NCI-H2171 (cell line): ENCODE measurements at regions not wholly inside any gene's neighbourhood (a gene's known extent, or its start where the extent isn't known, plus 50 kb on each side); places are given as distances from the start of the nearest gene placed in this dataset.

Experiments used
- DNase-seq: peaks from one replicate; lab custom pipeline; 2025; lab: John Stamatoyannopoulos, UW

DNA sequence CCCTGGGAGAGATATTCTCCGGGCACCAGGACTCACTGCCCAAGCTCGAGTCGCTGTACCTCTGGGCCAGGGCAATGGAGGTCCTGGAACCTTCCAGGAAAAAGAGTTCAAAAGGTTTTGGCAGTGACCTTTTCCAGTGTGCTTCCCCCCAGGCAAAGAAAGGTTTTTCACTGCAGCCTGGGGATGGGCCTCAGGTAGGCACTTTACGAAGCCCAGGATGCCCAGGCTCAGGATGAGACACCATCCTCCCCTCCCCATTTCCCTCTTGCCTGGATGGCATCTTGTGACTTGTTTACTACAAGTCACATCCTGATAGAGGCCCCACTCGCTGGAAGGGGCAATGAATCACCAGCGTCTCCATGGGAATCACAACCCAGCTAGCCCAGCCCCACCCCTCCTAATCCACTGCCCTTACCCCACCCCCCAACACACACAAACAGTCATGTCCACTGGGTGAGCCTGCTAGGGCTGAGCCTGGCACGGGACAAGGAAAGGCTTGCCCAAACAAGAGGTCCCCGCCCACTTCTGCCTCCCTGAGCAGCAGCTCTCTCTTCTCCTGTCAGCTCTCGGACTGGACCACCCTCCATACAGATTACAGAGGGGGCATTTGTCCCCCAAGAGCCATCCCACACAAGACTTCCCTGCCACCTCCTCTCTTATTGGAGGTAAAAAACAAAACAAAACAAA lies 93.8 kb upstream of the SMNDC1 start:
- no peak for DNase-seq

DNA sequence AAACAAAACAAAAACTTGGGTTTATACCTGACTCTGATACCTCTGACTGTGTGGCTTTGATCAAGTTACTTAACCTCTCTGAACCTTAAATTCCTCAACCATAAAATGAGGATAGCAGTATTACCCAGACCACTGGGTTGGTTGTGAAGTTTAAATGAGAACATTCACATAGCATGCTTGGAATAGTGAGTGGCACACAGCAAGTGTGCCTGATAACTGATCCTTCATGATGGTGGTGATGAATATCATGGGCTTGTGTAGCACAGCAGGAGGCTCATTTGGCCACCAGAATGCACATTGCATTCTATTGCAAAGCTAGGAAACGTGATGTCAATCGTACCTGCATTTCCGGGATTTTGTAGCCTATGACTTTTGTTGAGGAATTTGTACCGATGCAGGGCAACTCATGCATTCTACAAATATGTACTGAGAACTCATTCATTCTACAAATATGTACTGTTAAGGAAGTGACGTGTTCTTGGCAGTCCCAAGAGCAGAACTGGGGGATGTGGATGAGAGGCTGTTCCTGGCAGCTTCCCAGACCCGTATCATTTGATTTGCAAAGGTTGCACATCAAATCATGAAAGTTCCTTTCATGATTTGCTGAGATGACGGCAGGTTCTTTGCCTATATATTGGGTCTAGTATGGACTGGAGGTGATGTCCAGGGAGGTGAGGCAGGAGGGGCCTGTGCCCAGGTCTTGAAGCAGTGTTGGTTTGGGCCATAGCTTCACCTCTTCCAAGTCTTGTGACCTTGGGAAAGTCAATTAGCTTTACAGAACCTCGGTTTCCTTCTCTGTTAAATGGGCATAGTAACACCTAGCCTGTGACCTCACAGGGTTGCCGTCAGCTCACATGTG lies 94.6 kb upstream of the SMNDC1 start:
- no peak for DNase-seq

- DNase-seq = no peak
Observed at GRCh38 chr10:110399965-110400933, 95.5 kb upstream of the SMNDC1 start.

GRCh38 chr10:110401401-110402076 lies 96.2 kb upstream of the DUSP5 start:
- DNase-seq = no peak

- DNase-seq = no peak
Observed at GRCh38 chr10:110402077-110402416, 95.7 kb upstream of the DUSP5 start.

DNA sequence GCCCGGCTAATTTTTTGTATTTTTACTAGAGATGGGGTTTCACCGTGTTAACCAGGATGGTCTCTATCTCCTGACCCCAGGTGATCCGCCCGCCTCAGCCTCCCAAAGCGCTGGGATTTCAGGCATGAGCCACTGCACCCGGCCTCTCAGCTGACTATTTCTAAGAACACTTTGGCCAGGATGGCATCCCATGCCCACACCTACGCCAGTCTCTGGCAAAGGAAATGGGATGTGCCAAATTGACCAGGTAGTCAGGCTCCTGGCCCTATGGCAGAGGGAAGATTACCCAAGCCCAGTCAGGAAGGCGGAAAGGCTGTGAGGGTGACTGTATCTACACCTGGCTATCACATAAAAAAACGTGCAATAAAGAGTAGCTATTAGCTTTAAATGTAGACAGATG lies 94.1 kb upstream of the DUSP5 start:
- DNase-seq = no peak

GRCh38 chr10:110404413-110404812 lies 93.3 kb upstream of the DUSP5 start:
- DNase-seq = no peak

- no peak for DNase-seq
Observed at GRCh38 chr10:110404825-110405224, 92.9 kb upstream of the DUSP5 start.

DNA sequence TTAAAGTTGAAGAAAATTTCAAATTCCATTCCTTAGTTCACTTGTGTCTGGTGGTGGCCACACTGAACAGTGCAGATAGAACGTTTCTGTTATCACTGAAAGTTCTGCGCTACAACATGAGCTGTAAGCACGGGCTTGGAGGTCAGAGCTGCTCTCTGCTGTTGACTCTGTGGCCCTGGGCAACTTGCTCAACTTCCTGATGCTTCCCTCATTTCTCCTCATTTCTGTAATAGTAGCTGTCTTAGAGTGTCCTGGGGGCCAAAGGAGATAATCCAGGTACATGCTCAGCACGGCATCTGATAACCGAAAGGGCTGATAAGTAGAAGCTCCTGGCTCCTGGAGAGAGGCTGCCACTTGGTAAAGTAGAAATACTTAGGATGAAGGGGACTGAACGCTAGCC lies 92.3 kb upstream of the DUSP5 start:
- DNase-seq = no peak

DNA sequence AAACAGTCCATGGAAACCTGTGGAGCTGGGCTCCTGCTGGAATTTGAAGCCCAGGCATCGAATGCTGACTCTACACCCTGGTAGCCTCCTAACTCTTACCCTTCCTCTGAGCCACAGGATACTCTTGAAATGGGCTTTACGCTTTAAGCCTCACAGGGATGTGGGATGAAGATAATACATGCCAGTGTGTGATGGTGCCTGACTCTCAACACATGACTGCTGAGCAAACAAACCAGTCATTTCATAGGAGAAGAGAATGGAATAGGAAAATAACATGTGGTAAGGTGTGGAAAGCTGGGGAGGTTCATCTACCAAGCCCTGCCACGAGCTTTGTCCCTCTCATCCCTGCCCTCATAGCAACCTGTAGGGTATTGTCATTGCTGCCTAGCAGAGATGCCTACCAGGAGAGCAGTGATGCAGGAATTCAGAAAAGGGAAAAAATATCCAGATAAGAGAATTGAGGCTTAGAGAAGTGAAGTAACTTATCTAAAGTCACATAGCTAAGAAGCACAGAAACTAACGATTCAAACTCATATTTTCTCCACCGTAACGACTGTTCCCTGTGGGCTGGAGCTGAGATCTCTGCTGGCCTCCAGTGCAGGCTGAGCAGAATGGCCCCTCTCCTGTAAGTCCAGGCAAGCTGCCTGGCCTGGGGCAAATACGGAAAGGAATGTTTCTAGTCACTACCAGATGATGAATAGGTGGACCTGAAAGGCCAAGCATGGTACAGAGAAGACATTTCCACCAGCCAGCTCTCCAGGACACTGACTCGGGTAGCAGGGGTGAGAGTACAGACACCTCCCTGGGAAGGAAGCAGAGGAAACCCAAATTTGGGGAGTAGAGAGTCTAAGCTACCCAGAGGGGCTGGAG lies 90.2 kb upstream of the DUSP5 start:
- DNase-seq = no peak

- no peak for DNase-seq
Observed at GRCh38 chr10:110408203-110408871, 89.4 kb upstream of the DUSP5 start.

DNA sequence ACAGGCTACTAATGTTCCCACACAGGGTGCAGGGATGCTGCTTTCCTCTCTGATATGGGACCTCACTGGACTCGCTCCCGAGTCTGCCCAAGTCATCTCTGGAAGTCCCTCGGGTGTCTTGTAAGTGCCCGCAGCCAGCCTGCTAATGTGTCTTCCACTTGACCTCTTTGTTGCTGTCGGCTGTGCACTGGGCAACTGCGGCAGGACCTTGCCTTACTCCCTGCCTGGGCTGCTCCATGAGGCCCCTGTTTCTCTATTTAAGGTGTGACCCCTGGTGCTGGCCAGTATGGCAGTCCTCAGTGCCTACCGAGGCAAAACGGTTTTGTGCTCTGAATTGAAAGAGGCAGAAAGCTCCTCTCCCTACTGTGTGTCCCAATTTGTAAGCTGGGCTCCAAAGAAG lies 88.8 kb upstream of the DUSP5 start:
- no peak for DNase-seq

GRCh38 chr10:110409488-110409887 lies 88.2 kb upstream of the DUSP5 start:
- DNase-seq = no peak

DNA sequence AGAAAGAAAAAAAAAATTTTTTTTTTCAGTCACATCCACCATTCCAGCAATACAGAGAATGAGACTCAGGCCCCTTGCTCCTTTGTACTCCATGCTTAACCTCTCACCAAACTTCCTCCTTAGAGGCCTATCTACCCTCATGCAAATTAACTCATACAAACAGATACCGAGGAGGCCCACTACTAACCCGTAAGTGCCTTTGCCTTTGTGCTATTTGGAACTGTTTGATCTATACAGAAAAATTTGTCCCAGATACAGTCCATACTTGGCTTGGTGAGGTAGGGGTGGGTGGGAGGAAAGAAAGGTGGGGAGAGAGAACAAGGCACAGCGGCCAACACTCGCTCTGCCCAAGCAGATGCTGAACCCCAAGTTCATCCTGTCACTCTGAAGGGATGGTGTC lies 87.8 kb upstream of the DUSP5 start:
- DNase-seq = no peak

GRCh38 chr10:110410329-110411046 lies 87.2 kb upstream of the DUSP5 start:
- DNase-seq = no peak

DNA sequence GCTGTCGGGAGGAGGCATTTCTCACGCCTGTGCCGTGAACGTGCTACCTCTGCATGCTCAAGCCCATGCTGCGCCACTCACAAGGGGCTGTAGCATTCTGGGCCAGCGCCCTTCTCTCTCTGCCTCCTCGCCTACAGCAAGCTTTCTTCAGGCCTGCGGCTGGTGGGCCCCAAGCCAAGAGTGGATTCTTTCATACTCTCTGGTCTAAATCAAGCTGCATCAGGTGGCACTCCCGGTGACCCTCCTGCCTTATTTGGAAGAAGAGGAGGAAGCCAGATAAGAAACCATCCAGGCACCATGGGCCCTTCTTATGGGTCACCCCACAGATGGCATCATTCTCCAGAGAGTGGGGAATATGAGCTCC lies 86.7 kb upstream of the DUSP5 start:
- DNase-seq = no peak

- no peak for DNase-seq
Observed at GRCh38 chr10:110413049-110413783, 84.5 kb upstream of the DUSP5 start.

DNA sequence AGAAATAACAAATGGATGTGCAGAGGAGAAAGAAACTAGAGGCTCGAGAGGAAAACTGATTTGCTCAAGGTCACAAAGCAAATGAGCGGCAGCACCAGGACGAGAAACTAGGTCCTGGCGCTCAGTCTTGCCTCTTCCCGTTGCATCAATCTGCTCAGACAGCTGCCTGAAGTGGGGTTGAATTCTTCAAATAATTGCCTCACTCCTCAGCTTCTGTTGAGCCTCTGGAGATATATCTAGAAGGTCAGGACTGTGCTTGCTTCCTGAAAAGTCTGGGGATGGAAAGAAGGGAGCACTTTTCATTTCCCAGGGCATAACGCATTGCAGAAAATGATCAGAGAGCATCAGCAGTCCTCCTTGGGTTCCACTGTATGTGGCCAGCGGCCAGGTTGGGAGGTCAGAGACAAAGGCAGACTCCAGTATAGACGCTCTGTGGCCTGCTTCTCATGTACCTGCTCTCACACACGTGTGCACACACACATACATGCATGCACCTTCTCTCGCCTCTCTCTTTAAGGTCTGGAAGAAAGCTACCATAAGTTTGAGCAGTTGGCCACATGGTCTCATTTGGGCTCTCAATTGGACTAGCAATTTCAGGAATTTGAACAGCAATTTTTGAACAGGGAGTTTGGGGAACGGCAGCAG lies 83.7 kb upstream of the DUSP5 start:
- no peak for DNase-seq
